ENCODE measurements at regions not wholly inside any gene's neighbourhood (a gene's known extent, or its start where the extent isn't known, plus 50 kb on each side); places are given as distances from the start of the nearest gene placed in this dataset.
"Not testable (repeated sequence)": the region's sequence is repeated elsewhere in the genome, so short reads cannot be mapped to it uniquely, and the experiment has no call there.

GRCh38 chr3:74135808-74136207, 478.7 kb downstream of the CNTN3 start:
- no peaks in the 10 kb centered on the region for H3K36me3 ChIP-seq
- no peak overlapping the region for H3K4me3 ChIP-seq
- DNase-seq, result no peak
- H3K27ac ChIP-seq, result no peak overlapping the region
- TF ChIP-seq CTCF (IDR thresholded peaks at IDR 0.05 in 8 of 11, conservative IDR thresholded peaks at IDR 0.05 in 3 of 11) (no peak), POLR2A (IDR thresholded peaks at IDR 0.05) (no peak), POLR2AphosphoS5 (IDR thresholded peaks at IDR 0.05) (no peak)
- peaks cover 0 to 32% (median 16%) of the 10 kb centered on the region in 8 donors for H3K9me3 ChIP-seq
- no peaks in the 10 kb centered on the region for H3K27me3 ChIP-seq (replicated peaks in 1 of 7)
- no peaks in the 10 kb centered on the region for H3K4me1 ChIP-seq
- intact Hi-C loops (cut with DNase I; ENCODE audit: low total_unique reads), result no loop called here
- WGBS, 5 donors, result 91 to 95% (median 92%) methylated on average over 8 of the region's 8 CpGs

GRCh38 chr3:74134831-74135230, 479.6 kb downstream of the CNTN3 start:
- H3K4me3 ChIP-seq, result no peak overlapping the region
- H3K4me1 ChIP-seq, result no peaks in the 10 kb centered on the region
- WGBS, 5 donors, result 71 to 93% (median 75%) methylated on average over 2 of the region's 2 CpGs
- H3K27me3 ChIP-seq (replicated peaks in 1 of 7), result no peaks in the 10 kb centered on the region
- H3K9me3 ChIP-seq, result peaks cover 0 to 38% (median 23%) of the 10 kb centered on the region in 8 donors
- TF ChIP-seq CTCF (IDR thresholded peaks at IDR 0.05 in 8 of 11, conservative IDR thresholded peaks at IDR 0.05 in 3 of 11) (no peak), POLR2AphosphoS5 (IDR thresholded peaks at IDR 0.05) (no peak), POLR2A (IDR thresholded peaks at IDR 0.05) (no peak)
- no peak overlapping the region for H3K27ac ChIP-seq
- no peak for DNase-seq
- H3K36me3 ChIP-seq, result no peaks in the 10 kb centered on the region
- intact Hi-C loops (cut with DNase I; ENCODE audit: low total_unique reads), result no loop called here

- H3K27me3 ChIP-seq (replicated peaks in 1 of 7); H3K36me3 ChIP-seq; intact Hi-C loops (cut with DNase I; ENCODE audit: low total_unique reads); DNase-seq; H3K4me3 ChIP-seq; H3K27ac ChIP-seq; H3K4me1 ChIP-seq: not testable (repeated sequence)
- 68 to 82% (median 75%) methylated on average over 2 to 6 of the region's 6 CpGs for WGBS, 5 donors
- H3K9me3 ChIP-seq, result peaks cover 0 to 41% (median 24%) of the 10 kb centered on the region in 8 donors
Measured at GRCh38 chr3:74131546-74132328, 482.7 kb downstream of the CNTN3 start.

GRCh38 chr3:74129611-74130010, 484.8 kb downstream of the CNTN3 start:
- no peak for TF ChIP-seq POLR2AphosphoS5 (IDR thresholded peaks at IDR 0.05)
- no peak for TF ChIP-seq CTCF (IDR thresholded peaks at IDR 0.05 in 8 of 11, conservative IDR thresholded peaks at IDR 0.05 in 3 of 11)
- TF ChIP-seq POLR2A (IDR thresholded peaks at IDR 0.05), result no peak
- WGBS, 5 donors, result 91 to 100% (median 95%) methylated on average over 2 of the region's 2 CpGs
- Histone ChIP-seq H3K27ac (no peak overlapping the region), H3K36me3 (no peaks in the 10 kb centered on the region), H3K9me3 (peaks cover 0 to 37% (median 19%) of the 10 kb centered on the region in 8 donors), H3K27me3 (replicated peaks in 1 of 7) (no peaks in the 10 kb centered on the region), H3K4me3 (no peak overlapping the region), H3K4me1 (no peaks in the 10 kb centered on the region)
- DNase-seq, result no peak
- intact Hi-C loops (cut with DNase I; ENCODE audit: low total_unique reads), result no loop called here
